M059J (cell line): ENCODE measurements at regions not wholly inside any gene's neighbourhood (a gene's known extent, or its start where the extent isn't known, plus 50 kb on each side); places are given as distances from the start of the nearest gene placed in this dataset.
"Not testable (repeated sequence)": the region's sequence is repeated elsewhere in the genome, so short reads cannot be mapped to it uniquely, and the experiment has no call there.

Experiments
- DNase-seq: peaks from one replicate; pipeline ENCODE4 v3.0.0-alpha.2; 2012; ENCODE audit warnings: low read depth

DNA sequence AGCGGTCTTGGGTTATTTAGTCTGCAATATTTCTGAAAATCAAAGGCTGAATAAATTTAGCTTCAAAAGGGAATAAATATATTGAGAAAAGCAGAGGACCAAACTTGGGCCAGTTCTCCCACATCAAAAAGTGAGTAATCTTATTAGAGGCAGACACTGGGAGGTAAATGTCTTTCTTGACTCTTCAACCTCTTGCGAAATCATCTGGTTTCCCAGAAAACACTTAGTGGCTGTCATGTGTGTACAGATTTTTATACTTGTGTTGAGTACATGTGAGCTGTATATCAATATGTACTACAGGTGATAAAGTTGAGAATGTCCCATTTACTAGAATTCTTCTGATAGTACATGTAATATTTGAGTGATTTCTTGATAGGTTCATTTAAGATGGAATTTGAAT is 454.9 kb downstream of the PRR16 start:
- DNase-seq, result peak; percentile 2

- no peak for DNase-seq
These were observed 458.9 kb downstream of the PRR16 start for GRCh38 chr5:120923026-120923425.

GRCh38 chr5:120926471-120926870 is 462.4 kb downstream of the PRR16 start:
- no peak for DNase-seq

DNA sequence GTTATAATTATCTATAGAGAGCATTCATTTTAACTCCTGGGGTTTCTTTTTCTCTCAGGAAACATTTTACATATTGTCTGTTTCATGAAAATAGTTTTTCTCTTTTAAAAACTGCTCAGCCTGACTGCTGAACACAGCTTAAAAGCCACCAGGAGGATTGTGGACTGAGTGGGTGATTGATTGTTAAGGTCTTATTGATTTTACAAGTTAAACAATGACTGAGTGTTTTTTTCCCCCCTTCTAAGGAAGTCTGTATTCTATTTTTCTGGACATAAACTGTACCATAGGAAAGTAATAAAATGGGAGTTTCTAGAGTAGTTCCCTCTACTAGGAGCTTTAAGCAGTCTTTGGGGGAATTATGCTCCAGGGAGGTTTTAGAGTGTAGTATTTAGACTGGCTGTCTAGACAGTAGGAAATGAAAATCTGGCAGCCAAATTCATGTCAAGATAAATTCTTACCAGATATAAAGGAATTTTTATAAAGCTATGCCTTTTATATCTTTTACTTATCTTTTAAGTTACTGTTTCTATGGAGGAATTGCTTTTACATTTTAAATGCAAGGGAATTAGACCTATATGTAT is 463.9 kb downstream of the PRR16 start:
- no peak for DNase-seq

DNA sequence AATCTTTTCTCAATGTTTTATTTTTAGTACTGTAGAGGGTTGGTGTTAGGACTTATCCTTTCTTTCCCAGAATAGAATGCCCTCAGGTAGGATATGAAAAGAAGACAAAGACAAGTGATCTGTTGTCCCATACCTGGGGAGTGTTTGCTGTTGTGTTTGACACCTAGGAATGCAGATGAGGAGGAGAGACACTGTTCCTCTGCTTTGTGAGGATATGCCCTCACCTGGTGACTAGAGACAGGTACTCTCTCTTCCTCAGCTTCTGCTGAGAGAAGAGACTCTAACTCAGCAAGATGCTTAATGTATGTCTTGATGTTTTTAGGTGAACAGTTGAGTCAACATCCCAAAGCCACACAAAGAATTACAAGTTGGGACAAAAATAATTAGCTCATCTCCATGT is 468.4 kb downstream of the PRR16 start:
- DNase-seq, result no peak

- no peak for DNase-seq
These were observed 469.9 kb downstream of the PRR16 start for GRCh38 chr5:120934031-120934430.

DNA sequence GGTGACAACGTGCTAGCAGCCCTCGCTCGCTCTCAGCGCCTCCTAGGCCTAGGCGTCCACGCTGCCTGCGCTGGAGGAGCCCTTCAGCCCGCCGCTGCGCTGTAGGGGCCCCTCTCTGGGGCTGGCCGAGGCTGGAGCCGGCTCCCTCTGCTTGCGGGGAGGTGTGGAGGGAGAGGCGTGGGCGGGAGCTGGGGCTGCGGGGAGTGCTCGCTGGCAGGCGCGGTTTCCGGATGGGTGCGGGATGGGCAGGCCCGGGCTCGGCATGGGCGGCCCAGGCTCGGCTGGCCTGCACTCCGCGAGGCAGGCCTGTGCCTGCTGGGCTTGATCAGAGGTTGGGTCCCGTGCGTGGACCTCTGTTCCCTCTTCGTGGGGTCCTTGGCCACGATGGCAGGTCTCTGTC is 472.6 kb downstream of the PRR16 start:
- DNase-seq, result no peak

DNA sequence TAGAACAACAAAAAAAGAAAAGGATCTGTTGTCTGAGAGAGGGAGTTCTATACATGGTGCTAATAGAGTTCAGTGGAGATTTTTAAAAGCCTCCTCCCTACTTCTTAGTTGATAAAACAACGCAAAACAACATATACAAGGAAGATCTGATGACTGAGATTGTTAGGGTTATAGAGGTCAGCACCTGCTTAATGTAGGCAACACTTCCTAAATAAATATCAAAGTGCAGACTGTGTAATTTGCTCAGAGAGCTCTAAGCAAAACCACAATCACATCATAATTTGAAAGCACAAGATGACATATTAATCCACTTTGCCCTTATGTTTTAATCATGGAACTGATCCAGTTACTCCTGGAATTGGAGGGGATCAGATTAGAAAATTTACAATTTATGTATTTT is 474.5 kb downstream of the PRR16 start:
- no peak for DNase-seq

- no peak for DNase-seq
These were observed 478.7 kb downstream of the PRR16 start for GRCh38 chr5:120942596-120943350.

DNA sequence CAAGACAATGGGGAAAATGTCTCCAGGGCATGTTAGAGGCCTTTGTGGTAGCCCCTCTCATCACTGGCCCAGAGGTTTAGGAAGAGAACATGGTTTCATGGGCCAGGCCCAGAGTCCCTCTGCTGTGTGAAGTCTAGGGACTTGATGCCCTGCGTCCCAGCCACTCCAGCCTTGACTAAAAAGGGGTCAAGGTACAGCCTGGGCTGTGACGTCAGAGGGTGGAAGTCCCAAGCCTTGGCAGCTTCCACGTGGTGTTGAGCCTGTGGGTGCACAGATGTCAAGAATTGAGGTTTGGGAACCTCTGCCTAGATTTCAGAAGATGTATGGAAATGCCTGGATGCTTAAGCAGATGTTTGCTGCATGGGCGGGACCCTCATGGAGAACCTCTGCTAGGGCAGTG is 485.5 kb downstream of the PRR16 start:
- DNase-seq, result not testable (repeated sequence)

GRCh38 chr5:120953445-120953844 is 489.3 kb downstream of the PRR16 start:
- not testable (repeated sequence) for DNase-seq

GRCh38 chr5:120954255-120954654 is 490.2 kb downstream of the PRR16 start:
- DNase-seq, result no peak

GRCh38 chr5:120955795-120956194 is 491.7 kb downstream of the PRR16 start:
- no peak for DNase-seq

DNA sequence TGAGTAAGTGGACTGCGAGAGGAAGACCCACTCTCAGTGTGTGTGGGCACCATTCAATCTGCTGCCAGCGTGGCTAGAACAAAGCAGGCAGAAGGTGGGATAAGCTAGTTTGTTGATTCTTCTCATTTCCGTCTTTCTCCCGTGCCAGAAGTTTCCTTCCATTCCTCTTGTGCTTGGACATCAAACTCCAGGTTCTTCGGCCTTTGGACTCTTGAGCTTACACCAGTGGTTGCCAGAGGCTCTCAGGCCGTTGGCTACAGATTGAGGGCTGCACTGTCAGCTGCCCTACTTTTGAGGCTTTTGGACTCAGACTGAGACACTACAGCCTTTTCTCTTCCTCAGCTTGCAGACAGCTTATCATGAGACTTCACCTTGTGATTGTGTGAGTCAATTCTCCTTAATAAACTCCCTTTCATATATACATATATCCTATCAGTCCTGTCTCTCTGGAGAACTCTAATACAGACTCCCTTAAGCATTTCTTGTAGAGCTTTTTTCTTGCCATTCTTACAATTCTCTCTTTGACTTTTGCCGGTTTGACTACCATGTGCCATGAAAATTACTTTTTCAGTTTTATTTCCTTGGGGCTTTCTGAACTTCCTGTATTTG is 494.9 kb downstream of the PRR16 start:
- DNase-seq, result no peak

GRCh38 chr5:120960510-120960909 is 496.4 kb downstream of the PRR16 start:
- DNase-seq, result no peak

- no peak for DNase-seq
These were observed 503.3 kb downstream of the PRR16 start for GRCh38 chr5:120967366-120967765.

DNA sequence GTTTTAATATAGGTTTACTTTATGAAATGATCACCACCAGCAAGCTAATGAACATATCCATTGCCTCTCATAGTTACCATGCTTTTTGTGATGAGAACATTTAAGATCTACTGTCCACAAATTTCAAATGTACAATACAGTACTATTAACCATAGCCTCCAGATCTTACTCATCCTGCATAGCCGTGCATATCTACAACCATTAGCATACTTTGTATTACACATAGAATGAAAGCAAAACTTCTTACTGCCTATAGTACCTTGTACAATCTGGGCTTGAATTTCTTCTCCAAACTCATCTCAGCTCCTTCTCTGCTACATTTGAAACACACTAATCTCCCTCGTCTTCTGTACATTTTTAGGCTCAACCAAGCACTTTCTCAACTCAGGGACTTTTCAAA is 510.6 kb downstream of the PRR16 start:
- DNase-seq, result no peak

DNA sequence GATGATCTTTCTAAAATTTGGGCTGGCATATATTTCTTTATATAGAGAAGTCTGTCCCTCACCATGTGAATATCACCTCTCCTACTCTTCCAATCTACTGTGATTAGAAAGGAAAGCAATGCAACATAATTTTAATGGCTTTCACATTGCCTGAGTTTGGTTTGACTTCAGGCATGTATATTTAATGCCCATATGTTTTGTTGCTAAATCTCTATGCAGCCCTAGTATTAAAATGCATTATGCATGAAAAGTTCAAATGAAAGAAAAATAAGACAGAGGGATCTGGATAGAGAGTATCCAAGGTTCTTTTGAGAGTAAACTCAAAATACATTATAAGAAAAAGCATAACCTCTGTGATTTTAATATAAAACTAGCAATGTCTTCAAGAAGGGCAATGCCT is 518.3 kb downstream of the PRR16 start:
- DNase-seq, result no peak

DNA sequence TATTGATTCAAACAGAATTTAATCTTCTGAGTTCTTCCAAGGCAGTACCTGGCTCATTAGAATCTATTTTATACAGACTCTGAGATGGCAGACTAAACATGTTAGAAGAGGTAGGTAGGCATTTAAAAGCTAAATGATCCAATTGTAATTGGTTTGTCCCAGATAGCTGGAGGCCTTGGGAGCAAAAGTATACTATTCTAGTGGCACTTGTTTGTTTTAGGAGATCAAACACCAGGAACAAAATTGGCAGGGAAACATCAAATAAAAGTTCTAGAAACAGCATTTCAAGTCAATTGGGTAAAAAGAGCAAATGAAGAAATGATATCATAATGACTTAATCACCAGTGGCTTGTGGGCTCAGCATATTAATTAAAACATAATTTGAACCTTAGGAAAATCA is 521.4 kb downstream of the PRR16 start:
- DNase-seq, result no peak

- DNase-seq, result no peak
These were observed 524.4 kb downstream of the PRR16 start for GRCh38 chr5:120988491-120988890.

DNA sequence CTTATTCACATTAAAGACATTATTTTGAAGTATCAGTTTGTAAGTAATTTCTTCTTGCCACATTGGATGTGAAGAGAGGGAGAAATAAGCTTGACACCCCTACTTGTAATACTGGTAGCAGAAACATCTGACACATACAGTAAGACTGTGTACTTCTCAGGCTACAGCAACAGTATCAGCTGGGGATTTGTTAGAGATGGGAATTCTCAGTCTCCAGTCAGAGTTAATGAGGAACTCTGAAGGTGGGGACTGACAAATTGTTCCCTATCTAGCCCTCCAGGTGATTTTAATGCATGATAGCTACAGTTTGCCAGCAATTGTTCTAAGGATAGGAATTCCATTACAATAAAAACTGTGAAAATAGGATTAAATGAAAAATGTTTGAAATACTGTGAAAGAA is 524.8 kb downstream of the PRR16 start:
- no peak for DNase-seq

DNA sequence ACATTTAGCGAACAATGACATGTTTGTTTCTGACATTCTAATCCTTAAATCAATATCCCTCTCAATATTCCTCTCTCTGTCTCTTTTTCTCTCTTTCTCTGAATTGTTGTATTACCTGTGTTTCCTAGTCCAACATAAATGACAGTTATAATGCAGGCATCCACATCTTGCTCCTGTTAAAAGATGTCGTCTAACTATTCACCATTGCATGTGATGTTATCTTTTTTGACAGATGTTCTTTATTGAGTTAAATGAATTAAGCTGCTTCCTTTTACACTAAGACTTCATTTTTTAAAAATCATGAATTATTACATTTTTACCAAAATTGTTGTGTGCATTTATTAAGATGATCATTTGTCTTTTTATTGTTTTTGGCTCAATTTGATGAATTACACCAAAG is 527.5 kb downstream of the PRR16 start:
- no peak for DNase-seq

DNA sequence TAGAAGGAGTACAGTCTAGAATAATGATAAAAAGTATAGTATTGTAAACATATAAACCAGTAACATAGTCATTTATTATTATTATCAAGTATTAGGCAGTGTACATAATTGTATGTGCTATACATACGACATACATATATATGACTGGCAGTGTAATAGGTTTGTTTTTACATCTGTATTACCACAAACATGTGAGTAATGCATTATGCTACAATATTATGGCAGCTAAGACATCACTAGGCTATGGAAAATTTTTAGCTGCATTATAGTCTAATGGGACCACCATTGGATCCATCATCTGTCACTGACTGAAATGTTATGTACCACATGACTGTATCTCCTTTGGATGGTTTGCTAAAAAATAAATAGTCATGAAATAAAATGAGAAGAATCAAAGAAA is 530.0 kb downstream of the PRR16 start:
- DNase-seq, result no peak
